HEK293 (cell line): ENCODE measurements at regions not wholly inside any gene's neighbourhood (a gene's known extent, or its start where the extent isn't known, plus 50 kb on each side); places are given as distances from the start of the nearest gene placed in this dataset.

Experiments used
- BCL11A ChIP-seq: fragments of 450-650 bp; formaldehyde crosslinking; IDR thresholded peaks from 2 replicates; pipeline ENCODE4 v1.5.1; 2016; ENCODE audit warnings: low read depth, missing biosample characterization, missing genetic modification characterization
- EGR2 ChIP-seq: fragments of 450-650 bp; formaldehyde crosslinking; IDR thresholded peaks from 2 replicates; pipeline ENCODE4 v1.5.1; 2016; ENCODE audit warnings: low read depth, missing biosample characterization, missing genetic modification characterization
- GLIS2 ChIP-seq: fragments of 450-650 bp; formaldehyde crosslinking; IDR thresholded peaks from 2 replicates; pipeline ENCODE4 v1.5.1; 2016; ENCODE audit warnings: missing biosample characterization, missing genetic modification characterization
- KLF1 ChIP-seq: fragments of 450-650 bp; formaldehyde crosslinking; IDR thresholded peaks from 2 replicates; pipeline ENCODE4 v1.5.1; 2016; ENCODE audit warnings: missing biosample characterization, missing genetic modification characterization
- OVOL3 ChIP-seq: fragments of 450-650 bp; formaldehyde crosslinking; IDR thresholded peaks from 2 replicates; pipeline ENCODE4 v1.5.1; 2016; ENCODE audit warnings: missing biosample characterization, missing genetic modification characterization
- PRDM1 ChIP-seq: fragments of 450-650 bp; formaldehyde crosslinking; IDR thresholded peaks from 2 replicates; pipeline ENCODE4; 2016; ENCODE audit warnings: missing biosample characterization, missing genetic modification characterization
- REPIN1 ChIP-seq: fragments of 450-650 bp; formaldehyde crosslinking; IDR thresholded peaks from 2 replicates; pipeline ENCODE4 v1.5.1; 2017; ENCODE audit warnings: missing biosample characterization, missing genetic modification characterization, low read depth
- SALL2 ChIP-seq: fragments of 450-650 bp; formaldehyde crosslinking; IDR thresholded peaks from 2 replicates; pipeline ENCODE4 v1.5.0; 2017; ENCODE audit warnings: missing biosample characterization, mild to moderate bottlenecking, missing genetic modification characterization, borderline replicate concordance
- SCRT1 ChIP-seq: fragments of 450-650 bp; formaldehyde crosslinking; IDR thresholded peaks from 2 replicates; pipeline ENCODE4 v1.5.1; 2016; ENCODE audit warnings: missing biosample characterization, missing genetic modification characterization, borderline replicate concordance
- ZEB2 ChIP-seq: fragments of 450-650 bp; formaldehyde crosslinking; IDR thresholded peaks from 2 replicates; pipeline ENCODE4 v1.5.1; 2016; ENCODE audit warnings: missing biosample characterization, missing genetic modification characterization
- ZFP3 ChIP-seq: fragments of 450-650 bp; formaldehyde crosslinking; IDR thresholded peaks from 2 replicates; pipeline ENCODE4 v1.5.1; 2016; ENCODE audit warnings: low read depth, missing biosample characterization, missing genetic modification characterization
- ZFP37 ChIP-seq: fragments of 450-650 bp; formaldehyde crosslinking; IDR thresholded peaks from 2 replicates; pipeline ENCODE4 v1.5.1; 2016; ENCODE audit warnings: missing biosample characterization, missing genetic modification characterization
- ZIC2 ChIP-seq: fragments of 450-650 bp; formaldehyde crosslinking; IDR thresholded peaks from 2 replicates; pipeline ENCODE4 v1.5.1; 2016; ENCODE audit warnings: missing biosample characterization, missing genetic modification characterization
- ZNF221 ChIP-seq: fragments of 450-650 bp; formaldehyde crosslinking; IDR thresholded peaks from 2 replicates; pipeline ENCODE4 v1.5.1; 2017; ENCODE audit warnings: missing biosample characterization, missing genetic modification characterization, borderline replicate concordance
- ZNF311 ChIP-seq: fragments of 450-650 bp; formaldehyde crosslinking; IDR thresholded peaks from 2 replicates; pipeline ENCODE4 v1.5.1; 2017; ENCODE audit warnings: missing biosample characterization, missing genetic modification characterization, borderline replicate concordance
- ZNF341 ChIP-seq: fragments of 450-650 bp; formaldehyde crosslinking; IDR thresholded peaks from 2 replicates; pipeline ENCODE4; 2016; ENCODE audit warnings: low read depth, missing biosample characterization, missing genetic modification characterization
- ZNF366 ChIP-seq: fragments of 450-650 bp; formaldehyde crosslinking; conservative IDR thresholded peaks from 2 replicates; pipeline ENCODE4 v1.5.1; 2016; ENCODE audit warnings: missing biosample characterization, missing genetic modification characterization
- ZNF416 ChIP-seq: fragments of 450-650 bp; formaldehyde crosslinking; IDR thresholded peaks from 2 replicates; pipeline ENCODE4 v1.5.1; 2016; ENCODE audit warnings: missing biosample characterization, missing genetic modification characterization
- ZNF621 ChIP-seq: fragments of 450-650 bp; formaldehyde crosslinking; IDR thresholded peaks from 2 replicates; pipeline ENCODE4 v1.5.1; 2017; ENCODE audit warnings: missing biosample characterization, missing genetic modification characterization
- ZNF624 ChIP-seq: fragments of 450-650 bp; formaldehyde crosslinking; IDR thresholded peaks from 2 replicates; pipeline ENCODE4 v1.5.1; 2017; ENCODE audit warnings: missing biosample characterization, missing genetic modification characterization
- ZNF747 ChIP-seq: fragments of 450-650 bp; formaldehyde crosslinking; IDR thresholded peaks from 2 replicates; pipeline ENCODE4 v1.5.1; 2016; ENCODE audit warnings: missing biosample characterization, missing genetic modification characterization
- ZNF768 ChIP-seq: fragments of 450-650 bp; formaldehyde crosslinking; IDR thresholded peaks from 2 replicates; pipeline ENCODE4 v1.5.1; 2018; ENCODE audit warnings: missing biosample characterization, mild to moderate bottlenecking, missing genetic modification characterization
- ZNF837 ChIP-seq: fragments of 450-650 bp; formaldehyde crosslinking; IDR thresholded peaks from 2 replicates; pipeline ENCODE4 v1.5.1; 2016; ENCODE audit warnings: missing biosample characterization, missing genetic modification characterization
- ZSCAN30 ChIP-seq: fragments of 450-650 bp; IDR thresholded peaks from 2 replicates; pipeline ENCODE4 v1.5.1; 2018; ENCODE audit warnings: missing biosample characterization, mild to moderate bottlenecking, missing genetic modification characterization, moderate library complexity
- TF ChIP-seq, protein P1 (sequence below): fragments of 450-650 bp; formaldehyde crosslinking; IDR thresholded peaks from 2 replicates; pipeline ENCODE4 v1.5.1; 2016; ENCODE audit warnings: missing biosample characterization, missing genetic modification characterization
- TF ChIP-seq, protein P2 (sequence below): fragments of 450-650 bp; formaldehyde crosslinking; IDR thresholded peaks from 2 replicates; pipeline ENCODE4 v1.5.1; 2016; ENCODE audit warnings: missing biosample characterization, missing genetic modification characterization
- TF ChIP-seq, protein P3 (sequence below): fragments of 450-650 bp; formaldehyde crosslinking; IDR thresholded peaks from 2 replicates; pipeline ENCODE4 v1.5.1; 2017; ENCODE audit warnings: missing biosample characterization, missing genetic modification characterization
- TF ChIP-seq, protein P4 (sequence below): fragments of 450-650 bp; formaldehyde crosslinking; IDR thresholded peaks from 2 replicates; pipeline ENCODE4 v1.5.1; 2016; ENCODE audit warnings: missing biosample characterization, missing genetic modification characterization
- TF ChIP-seq, protein P5 (sequence below): fragments of 450-650 bp; formaldehyde crosslinking; IDR thresholded peaks from 2 replicates; pipeline ENCODE4 v1.5.1; 2016; ENCODE audit warnings: missing biosample characterization, missing genetic modification characterization, borderline replicate concordance

DNA sequence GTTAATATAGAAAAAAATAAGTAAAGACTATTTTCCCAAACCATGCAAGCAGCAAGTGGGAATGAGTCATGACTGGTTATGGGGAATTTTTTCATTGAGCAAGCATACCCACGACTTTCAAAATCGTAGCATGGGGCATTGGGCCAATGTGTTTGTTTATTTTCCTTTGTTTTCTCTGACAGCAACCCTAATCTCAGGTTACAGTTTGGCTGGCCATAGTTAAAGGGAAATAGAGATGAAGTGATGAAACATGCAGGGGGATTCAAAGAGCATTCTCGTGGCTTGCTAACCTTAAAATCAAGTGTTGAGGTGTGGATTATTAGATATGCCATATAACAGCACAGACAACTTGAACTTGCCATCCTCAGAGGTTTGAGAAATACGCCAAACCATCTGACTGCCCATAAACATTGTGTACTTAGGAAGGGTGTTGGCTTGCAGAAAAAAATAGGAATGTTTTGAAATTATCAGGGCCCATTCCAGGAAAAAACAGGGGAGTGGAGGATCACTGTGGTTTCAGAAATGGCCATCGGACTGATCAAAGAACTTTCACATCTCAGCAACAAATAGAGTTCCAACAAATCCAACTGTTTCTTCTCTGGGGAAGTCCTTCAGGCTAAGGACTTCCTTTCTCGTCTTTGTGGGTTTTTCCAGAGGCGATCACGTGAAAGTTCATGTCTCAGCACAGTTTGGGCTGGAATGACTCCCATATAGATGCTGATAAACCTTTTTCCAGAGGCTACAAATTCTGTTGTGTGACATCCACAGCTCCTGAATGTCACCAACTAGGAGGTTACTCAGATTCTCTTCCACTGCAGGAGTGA is 259.1 kb downstream of the SYK start (continued):
- TF ChIP-seq ZNF221 (tag by site-specific recombination), result no peak
- no peak for TF ChIP-seq KLF1 (tag by site-specific recombination)
- no peak for TF ChIP-seq SCRT1 (tag by site-specific recombination)
- TF ChIP-seq ZNF768 (tag by site-specific recombination), result no peak
- no peak for TF ChIP-seq OVOL3
- TF ChIP-seq, protein P1, sequence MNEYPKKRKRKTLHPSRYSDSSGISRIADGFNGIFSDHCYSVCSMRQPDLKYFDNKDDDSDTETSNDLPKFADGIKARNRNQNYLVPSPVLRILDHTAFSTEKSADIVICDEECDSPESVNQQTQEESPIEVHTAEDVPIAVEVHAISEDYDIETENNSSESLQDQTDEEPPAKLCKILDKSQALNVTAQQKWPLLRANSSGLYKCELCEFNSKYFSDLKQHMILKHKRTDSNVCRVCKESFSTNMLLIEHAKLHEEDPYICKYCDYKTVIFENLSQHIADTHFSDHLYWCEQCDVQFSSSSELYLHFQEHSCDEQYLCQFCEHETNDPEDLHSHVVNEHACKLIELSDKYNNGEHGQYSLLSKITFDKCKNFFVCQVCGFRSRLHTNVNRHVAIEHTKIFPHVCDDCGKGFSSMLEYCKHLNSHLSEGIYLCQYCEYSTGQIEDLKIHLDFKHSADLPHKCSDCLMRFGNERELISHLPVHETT (tag by site-specific recombination), result no peak
- TF ChIP-seq ZNF837 (tag by site-specific recombination), result no peak
- peak; percentile 58 for TF ChIP-seq ZNF366 (tag by site-specific recombination)
- no peak for TF ChIP-seq ZSCAN30 (tag by site-specific recombination)
- no peak for TF ChIP-seq GLIS2 (tag by site-specific recombination)
- TF ChIP-seq, protein P2, sequence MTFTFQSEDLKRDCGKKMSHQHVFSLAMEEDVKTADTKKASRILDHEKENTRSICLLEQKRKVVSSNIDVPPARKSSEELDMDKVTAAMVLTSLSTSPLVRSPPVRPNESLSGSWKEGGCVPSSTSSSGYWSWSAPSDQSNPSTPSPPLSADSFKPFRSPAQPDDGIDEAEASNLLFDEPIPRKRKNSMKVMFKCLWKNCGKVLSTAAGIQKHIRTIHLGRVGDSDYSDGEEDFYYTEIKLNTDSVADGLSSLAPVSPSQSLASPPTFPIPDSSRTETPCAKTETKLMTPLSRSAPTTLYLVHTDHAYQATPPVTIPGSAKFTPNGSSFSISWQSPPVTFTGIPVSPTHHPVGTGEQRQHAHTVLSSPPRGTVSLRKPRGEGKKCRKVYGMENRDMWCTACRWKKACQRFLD (tag by site-specific recombination), result no peak
- TF ChIP-seq ZFP37 (tag by site-specific recombination), result no peak
- no peak for TF ChIP-seq EGR2
- TF ChIP-seq REPIN1 (tag by site-specific recombination), result no peak
- TF ChIP-seq ZNF747 (tag by site-specific recombination), result no peak
- TF ChIP-seq ZEB2 (tag by site-specific recombination), result 0 out of 2 replicates have a peak, but pooled peaks have one; percentile 47
- no peak for TF ChIP-seq ZIC2 (tag by site-specific recombination)
- TF ChIP-seq PRDM1, result 0 out of 2 replicates have a peak, but pooled peaks have one; percentile 23
- no peak for TF ChIP-seq ZNF621
- TF ChIP-seq SALL2, result no peak
- TF ChIP-seq ZNF416, result no peak
- TF ChIP-seq ZNF341 (tag by site-specific recombination), result no peak
- TF ChIP-seq ZFP3 (tag by site-specific recombination), result no peak
- TF ChIP-seq, protein P3, sequence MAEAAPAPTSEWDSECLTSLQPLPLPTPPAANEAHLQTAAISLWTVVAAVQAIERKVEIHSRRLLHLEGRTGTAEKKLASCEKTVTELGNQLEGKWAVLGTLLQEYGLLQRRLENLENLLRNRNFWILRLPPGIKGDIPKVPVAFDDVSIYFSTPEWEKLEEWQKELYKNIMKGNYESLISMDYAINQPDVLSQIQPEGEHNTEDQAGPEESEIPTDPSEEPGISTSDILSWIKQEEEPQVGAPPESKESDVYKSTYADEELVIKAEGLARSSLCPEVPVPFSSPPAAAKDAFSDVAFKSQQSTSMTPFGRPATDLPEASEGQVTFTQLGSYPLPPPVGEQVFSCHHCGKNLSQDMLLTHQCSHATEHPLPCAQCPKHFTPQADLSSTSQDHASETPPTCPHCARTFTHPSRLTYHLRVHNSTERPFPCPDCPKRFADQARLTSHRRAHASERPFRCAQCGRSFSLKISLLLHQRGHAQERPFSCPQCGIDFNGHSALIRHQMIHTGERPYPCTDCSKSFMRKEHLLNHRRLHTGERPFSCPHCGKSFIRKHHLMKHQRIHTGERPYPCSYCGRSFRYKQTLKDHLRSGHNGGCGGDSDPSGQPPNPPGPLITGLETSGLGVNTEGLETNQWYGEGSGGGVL, result peak; percentile 21; the same call in 1 of the 2 replicates
- no peak for TF ChIP-seq ZNF624 (tag by site-specific recombination)
- TF ChIP-seq ZNF311 (tag by site-specific recombination), result no peak
- TF ChIP-seq BCL11A, result 0 out of 2 replicates have a peak, but pooled peaks have one; percentile 39
- TF ChIP-seq, protein P4, sequence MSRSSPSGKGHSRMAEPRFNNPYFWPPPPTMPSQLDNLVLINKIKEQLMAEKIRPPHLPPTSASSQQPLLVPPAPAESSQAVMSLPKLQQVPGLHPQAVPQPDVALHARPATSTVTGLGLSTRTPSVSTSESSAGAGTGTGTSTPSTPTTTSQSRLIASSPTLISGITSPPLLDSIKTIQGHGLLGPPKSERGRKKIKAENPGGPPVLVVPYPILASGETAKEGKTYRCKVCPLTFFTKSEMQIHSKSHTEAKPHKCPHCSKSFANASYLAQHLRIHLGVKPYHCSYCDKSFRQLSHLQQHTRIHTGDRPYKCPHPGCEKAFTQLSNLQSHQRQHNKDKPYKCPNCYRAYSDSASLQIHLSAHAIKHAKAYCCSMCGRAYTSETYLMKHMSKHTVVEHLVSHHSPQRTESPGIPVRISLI (tag by site-specific recombination), result no peak
- TF ChIP-seq, protein P5, sequence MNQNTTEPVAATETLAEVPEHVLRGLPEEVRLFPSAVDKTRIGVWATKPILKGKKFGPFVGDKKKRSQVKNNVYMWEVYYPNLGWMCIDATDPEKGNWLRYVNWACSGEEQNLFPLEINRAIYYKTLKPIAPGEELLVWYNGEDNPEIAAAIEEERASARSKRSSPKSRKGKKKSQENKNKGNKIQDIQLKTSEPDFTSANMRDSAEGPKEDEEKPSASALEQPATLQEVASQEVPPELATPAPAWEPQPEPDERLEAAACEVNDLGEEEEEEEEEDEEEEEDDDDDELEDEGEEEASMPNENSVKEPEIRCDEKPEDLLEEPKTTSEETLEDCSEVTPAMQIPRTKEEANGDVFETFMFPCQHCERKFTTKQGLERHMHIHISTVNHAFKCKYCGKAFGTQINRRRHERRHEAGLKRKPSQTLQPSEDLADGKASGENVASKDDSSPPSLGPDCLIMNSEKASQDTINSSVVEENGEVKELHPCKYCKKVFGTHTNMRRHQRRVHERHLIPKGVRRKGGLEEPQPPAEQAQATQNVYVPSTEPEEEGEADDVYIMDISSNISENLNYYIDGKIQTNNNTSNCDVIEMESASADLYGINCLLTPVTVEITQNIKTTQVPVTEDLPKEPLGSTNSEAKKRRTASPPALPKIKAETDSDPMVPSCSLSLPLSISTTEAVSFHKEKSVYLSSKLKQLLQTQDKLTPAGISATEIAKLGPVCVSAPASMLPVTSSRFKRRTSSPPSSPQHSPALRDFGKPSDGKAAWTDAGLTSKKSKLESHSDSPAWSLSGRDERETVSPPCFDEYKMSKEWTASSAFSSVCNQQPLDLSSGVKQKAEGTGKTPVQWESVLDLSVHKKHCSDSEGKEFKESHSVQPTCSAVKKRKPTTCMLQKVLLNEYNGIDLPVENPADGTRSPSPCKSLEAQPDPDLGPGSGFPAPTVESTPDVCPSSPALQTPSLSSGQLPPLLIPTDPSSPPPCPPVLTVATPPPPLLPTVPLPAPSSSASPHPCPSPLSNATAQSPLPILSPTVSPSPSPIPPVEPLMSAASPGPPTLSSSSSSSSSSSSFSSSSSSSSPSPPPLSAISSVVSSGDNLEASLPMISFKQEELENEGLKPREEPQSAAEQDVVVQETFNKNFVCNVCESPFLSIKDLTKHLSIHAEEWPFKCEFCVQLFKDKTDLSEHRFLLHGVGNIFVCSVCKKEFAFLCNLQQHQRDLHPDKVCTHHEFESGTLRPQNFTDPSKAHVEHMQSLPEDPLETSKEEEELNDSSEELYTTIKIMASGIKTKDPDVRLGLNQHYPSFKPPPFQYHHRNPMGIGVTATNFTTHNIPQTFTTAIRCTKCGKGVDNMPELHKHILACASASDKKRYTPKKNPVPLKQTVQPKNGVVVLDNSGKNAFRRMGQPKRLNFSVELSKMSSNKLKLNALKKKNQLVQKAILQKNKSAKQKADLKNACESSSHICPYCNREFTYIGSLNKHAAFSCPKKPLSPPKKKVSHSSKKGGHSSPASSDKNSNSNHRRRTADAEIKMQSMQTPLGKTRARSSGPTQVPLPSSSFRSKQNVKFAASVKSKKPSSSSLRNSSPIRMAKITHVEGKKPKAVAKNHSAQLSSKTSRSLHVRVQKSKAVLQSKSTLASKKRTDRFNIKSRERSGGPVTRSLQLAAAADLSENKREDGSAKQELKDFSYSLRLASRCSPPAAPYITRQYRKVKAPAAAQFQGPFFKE, result no peak
